H9 (cell line): ENCODE measurements at regions not wholly inside any gene's neighbourhood (a gene's known extent, or its start where the extent isn't known, plus 50 kb on each side); places are given as distances from the start of the nearest gene placed in this dataset.

Experiments
- DNase-seq: peaks from one replicate; pipeline ENCODE4 v3.0.0-alpha.2; 2017
- H2AFZ ChIP-seq: one replicate; pipeline ENCODE4 v1.6.1; 2013; ENCODE audit warnings: mild to moderate bottlenecking, low read length, control low read depth, moderate library complexity
- H2AK5ac ChIP-seq: 2 replicates; pipeline ENCODE4 v1.6.1; 2013; ENCODE audit warnings: low read length, control low read depth, mixed read lengths; ENCODE audit not compliant: insufficient read length
- H2BK120ac ChIP-seq: one replicate; pipeline ENCODE4 v1.6.1; 2013; ENCODE audit warnings: low read depth, mild to moderate bottlenecking, low read length, control low read depth, inconsistent platforms; ENCODE audit not compliant: poor library complexity, severe bottlenecking
- H2BK12ac ChIP-seq: 2 replicates; pipeline ENCODE4 v1.6.1; 2013; ENCODE audit warnings: low read length, control low read depth, mixed read lengths, low read depth; ENCODE audit not compliant: insufficient read length
- H2BK15ac ChIP-seq: 2 replicates; pipeline ENCODE4 v1.6.1; 2013; ENCODE audit warnings: low read depth, low read length, control low read depth
- H2BK20ac ChIP-seq: one replicate; pipeline ENCODE4 v1.6.1; 2013; ENCODE audit warnings: low read depth, mild to moderate bottlenecking, low read length, control low read depth, inconsistent platforms; ENCODE audit not compliant: poor library complexity, severe bottlenecking
- H2BK5ac ChIP-seq: 2 replicates; pipeline ENCODE4 v1.6.1; 2013; ENCODE audit warnings: low read length, control low read depth, mixed read lengths; ENCODE audit not compliant: insufficient read length
- H3K14ac ChIP-seq: 2 replicates; pipeline ENCODE4 v1.6.1; 2013; ENCODE audit warnings: low read length, control low read depth; ENCODE audit not compliant: insufficient read depth
- H3K18ac ChIP-seq: 2 replicates; pipeline ENCODE4 v1.6.1; 2013; ENCODE audit warnings: low read depth, mild to moderate bottlenecking, mixed read lengths, low read length, control low read depth; ENCODE audit not compliant: insufficient read length
- H3K23ac ChIP-seq: 2 replicates; pipeline ENCODE4 v1.6.1; 2013; ENCODE audit warnings: low read length, control low read depth, mixed read lengths, low read depth; ENCODE audit not compliant: insufficient read length
- H3K23me2 ChIP-seq: 2 replicates; pipeline ENCODE4 v1.6.1; 2013; ENCODE audit warnings: low read depth, mild to moderate bottlenecking, mixed read lengths, low read length, control low read depth; ENCODE audit not compliant: insufficient read length, poor library complexity, severe bottlenecking
- H3K27ac ChIP-seq: 2 replicates; pipeline ENCODE4 v1.5.1; 2013; ENCODE audit warnings: low read length, control low read depth, mixed read lengths, low read depth; ENCODE audit not compliant: insufficient read length
- H3K27me3 ChIP-seq: 2 replicates; pipeline ENCODE4 v1.6.1; 2013; ENCODE audit warnings: low read length, control low read depth, inconsistent platforms; ENCODE audit not compliant: insufficient read depth
- H3K4ac ChIP-seq: 2 replicates; pipeline ENCODE4 v1.6.1; 2013; ENCODE audit warnings: low read depth, mild to moderate bottlenecking, control low read depth, inconsistent platforms, low read length, moderate library complexity
- H3K4me1 ChIP-seq: 2 replicates; pipeline ENCODE4 v1.6.1; 2013; ENCODE audit warnings: low read length, control low read depth, inconsistent platforms; ENCODE audit not compliant: insufficient read depth
- H3K4me2 ChIP-seq: 2 replicates; pipeline ENCODE4 v1.6.1; 2013; ENCODE audit warnings: low read length, control low read depth, mixed read lengths; ENCODE audit not compliant: insufficient read length, insufficient read depth
- H3K56ac ChIP-seq: 2 replicates; pipeline ENCODE4 v1.6.1; 2013; ENCODE audit warnings: low read depth, mild to moderate bottlenecking, mixed read lengths, low read length, control low read depth; ENCODE audit not compliant: insufficient read length
- H3K79me1 ChIP-seq: 2 replicates; pipeline ENCODE4 v1.6.1; 2013; ENCODE audit warnings: low read depth, mild to moderate bottlenecking, moderate library complexity, low read length, control low read depth, inconsistent platforms; ENCODE audit not compliant: insufficient read depth, poor library complexity, severe bottlenecking
- H3K79me2 ChIP-seq: 2 replicates; pipeline ENCODE4 v1.6.1; 2013; ENCODE audit warnings: low read length, control low read depth, inconsistent platforms; ENCODE audit not compliant: insufficient read depth
- H3K9ac ChIP-seq: 2 replicates; pipeline ENCODE4 v1.6.1; 2013; ENCODE audit warnings: low read length, control low read depth, mixed read lengths; ENCODE audit not compliant: insufficient read length; ENCODE audit errors: extremely low read depth
- H3K9me3 ChIP-seq: one replicate; pipeline ENCODE4 v1.6.1; 2013; ENCODE audit warnings: low read depth, low read length, inconsistent platforms; ENCODE audit not compliant: control insufficient read depth
- H3T11ph ChIP-seq: one replicate; pipeline ENCODE4 v1.6.1; 2013; ENCODE audit warnings: mild to moderate bottlenecking, low read length, control low read depth, inconsistent platforms
- H4K20me1 ChIP-seq: one replicate; pipeline ENCODE4 v1.6.1; 2013; ENCODE audit not compliant: control insufficient read depth, insufficient read length, insufficient read depth
- H4K5ac ChIP-seq: 2 replicates; pipeline ENCODE4 v1.6.1; 2013; ENCODE audit warnings: low read depth, mild to moderate bottlenecking, mixed read lengths, low read length, control low read depth; ENCODE audit not compliant: insufficient read length
- H4K8ac ChIP-seq: replicated peaks from 2 replicates; pipeline ENCODE4 v1.6.1; 2013; ENCODE audit warnings: low read length, control low read depth, mixed read lengths, low read depth; ENCODE audit not compliant: insufficient read length
- H4K91ac ChIP-seq: 2 replicates; pipeline ENCODE4 v1.6.1; 2013; ENCODE audit warnings: low read depth, mild to moderate bottlenecking, moderate library complexity, mixed read lengths, low read length, control low read depth; ENCODE audit not compliant: insufficient read length
- H3K27ac Mint-ChIP-seq, 3 experiments: 2 replicates in 2 of 3; 3 replicates in 1 of 3; pipeline ENCODE4 v1.8.0; 2020 to 2021; ENCODE audit warnings: mixed read lengths in 3 of 3, mild to moderate bottlenecking in 1 of 3, moderate library complexity in 1 of 3
- H3K27me3 Mint-ChIP-seq: 2 replicates; pipeline ENCODE4 v1.8.0; 2021; ENCODE audit warnings: low read depth, mild to moderate bottlenecking, moderate library complexity, mixed read lengths
- H3K36me3 Mint-ChIP-seq, 3 experiments: 2 replicates in 2 of 3; 3 replicates in 1 of 3; pipeline ENCODE4 v1.8.0; 2020 to 2021; ENCODE audit warnings: low read depth in 3 of 3, mixed read lengths in 3 of 3; ENCODE audit not compliant: insufficient read depth in 1 of 3
- H3K4me1 Mint-ChIP-seq, 2 experiments: 2 replicates each; pipeline ENCODE4 v1.8.0; 2020; ENCODE audit warnings: mixed read lengths in 2 of 2
- H3K4me3 Mint-ChIP-seq, 2 experiments: 2 replicates in 1 of 2; 3 replicates in 1 of 2; pipeline ENCODE4 v1.8.0; 2020 to 2021; ENCODE audit warnings: mild to moderate bottlenecking in 2 of 2, mixed read lengths in 2 of 2, moderate library complexity in 1 of 2
- H3K9me3 Mint-ChIP-seq, 2 experiments: 2 replicates in 1 of 2; 3 replicates in 1 of 2; pipeline ENCODE4 v1.8.0; 2020; ENCODE audit warnings: mild to moderate bottlenecking in 2 of 2, mixed read lengths in 2 of 2, moderate library complexity in 1 of 2
- WGBS: extraction: QIAGEN DNeasy Blood & Tissue Kit; methylation state at CpG from one replicate; pipeline ENCODE4 v1.1.7; 2013; ENCODE audit warnings: missing lambda C conversion rate, low lambda C conversion rate, mixed read lengths; ENCODE audit not compliant: insufficient read length; ENCODE audit errors: extremely low coverage; 5-methylcytosine and 5-hydroxymethylcytosine counted together
- TF ChIP-seq, protein P1 (sequence below): fragments of 200-600 bp; sonication (generic); conservative IDR thresholded peaks from 3 replicates; pipeline ENCODE4 v1.8.0; 2021; ENCODE audit warnings: antibody characterized with exemption, mild to moderate bottlenecking

DNA sequence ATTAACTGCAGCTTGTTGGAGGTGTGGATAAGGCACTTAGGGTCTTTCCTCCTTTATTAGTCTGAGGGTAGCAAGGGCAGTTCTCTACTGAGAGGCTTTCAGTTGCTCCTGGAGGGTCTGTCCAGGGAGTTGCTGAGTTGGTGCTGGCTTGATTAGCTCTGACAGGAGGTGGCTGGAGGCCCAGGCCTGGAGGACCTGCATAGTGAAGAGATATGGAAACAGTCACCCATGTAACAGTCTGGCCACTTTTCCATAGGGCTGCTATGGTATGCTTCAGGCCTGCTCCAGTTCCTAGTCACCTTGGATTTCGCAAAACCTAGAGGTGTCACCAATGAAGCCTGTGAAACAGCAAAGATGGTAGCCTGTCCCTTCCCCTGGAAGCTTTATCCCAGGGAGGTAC lies 143.3 kb upstream of the SLC38A2 start:
- WGBS, result no CpG with 5 or more reads among the region's 1 CpG
- Mint-ChIP-seq H3K4me3 (no peak overlapping the region), H3K27me3 (no peaks in the 10 kb centered on the region; the same call in 1 of the 2 replicates), H3K36me3 (peaks cover 3 to 4% (median 3%) of the 10 kb centered on the region in 3 experiments; a peak in 3 of 7 replicates), H3K4me1 (peaks cover 12 to 13% of the 10 kb centered on the region in 2 experiments), H3K9me3 (peaks cover 5% of the 10 kb centered on the region in 2 experiments; a peak in 3 of 5 replicates), H3K27ac (no peak overlapping the region)
- Histone ChIP-seq H3K14ac (no peak overlapping the region), H2BK5ac (no peak overlapping the region), H3K23me2 (no peaks in the 10 kb centered on the region), H3K56ac (no peak overlapping the region), H3K4me2 (no peak overlapping the region), H3K27me3 (no peaks in the 10 kb centered on the region), H4K20me1 (no peaks in the 10 kb centered on the region), H2BK12ac (no peak overlapping the region), H3K18ac (no peak overlapping the region), H3K79me2 (no peaks in the 10 kb centered on the region), H3K9ac (no peak overlapping the region), H3K79me1 (no peaks in the 10 kb centered on the region), H4K8ac (no peak overlapping the region), H3K27ac (no peak overlapping the region), H2BK20ac (no peak overlapping the region), H2AK5ac (no peak overlapping the region), H2AFZ (no peak overlapping the region), H4K91ac (no peak overlapping the region), H3K4ac (no peak overlapping the region), H3K4me1 (no peaks in the 10 kb centered on the region; the same call in 1 of the 2 replicates), H3T11ph (no peak overlapping the region), H2BK15ac (no peak overlapping the region), H3K9me3 (no peaks in the 10 kb centered on the region), H3K23ac (no peak overlapping the region), H2BK120ac (no peak overlapping the region), H4K5ac (no peak overlapping the region)
- TF ChIP-seq, protein P1, sequence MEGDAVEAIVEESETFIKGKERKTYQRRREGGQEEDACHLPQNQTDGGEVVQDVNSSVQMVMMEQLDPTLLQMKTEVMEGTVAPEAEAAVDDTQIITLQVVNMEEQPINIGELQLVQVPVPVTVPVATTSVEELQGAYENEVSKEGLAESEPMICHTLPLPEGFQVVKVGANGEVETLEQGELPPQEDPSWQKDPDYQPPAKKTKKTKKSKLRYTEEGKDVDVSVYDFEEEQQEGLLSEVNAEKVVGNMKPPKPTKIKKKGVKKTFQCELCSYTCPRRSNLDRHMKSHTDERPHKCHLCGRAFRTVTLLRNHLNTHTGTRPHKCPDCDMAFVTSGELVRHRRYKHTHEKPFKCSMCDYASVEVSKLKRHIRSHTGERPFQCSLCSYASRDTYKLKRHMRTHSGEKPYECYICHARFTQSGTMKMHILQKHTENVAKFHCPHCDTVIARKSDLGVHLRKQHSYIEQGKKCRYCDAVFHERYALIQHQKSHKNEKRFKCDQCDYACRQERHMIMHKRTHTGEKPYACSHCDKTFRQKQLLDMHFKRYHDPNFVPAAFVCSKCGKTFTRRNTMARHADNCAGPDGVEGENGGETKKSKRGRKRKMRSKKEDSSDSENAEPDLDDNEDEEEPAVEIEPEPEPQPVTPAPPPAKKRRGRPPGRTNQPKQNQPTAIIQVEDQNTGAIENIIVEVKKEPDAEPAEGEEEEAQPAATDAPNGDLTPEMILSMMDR, result no peak
- no peak for DNase-seq
